ENCODE measurements at regions not wholly inside any gene's neighbourhood (a gene's known extent, or its start where the extent isn't known, plus 50 kb on each side); places are given as distances from the start of the nearest gene placed in this dataset.

DNA sequence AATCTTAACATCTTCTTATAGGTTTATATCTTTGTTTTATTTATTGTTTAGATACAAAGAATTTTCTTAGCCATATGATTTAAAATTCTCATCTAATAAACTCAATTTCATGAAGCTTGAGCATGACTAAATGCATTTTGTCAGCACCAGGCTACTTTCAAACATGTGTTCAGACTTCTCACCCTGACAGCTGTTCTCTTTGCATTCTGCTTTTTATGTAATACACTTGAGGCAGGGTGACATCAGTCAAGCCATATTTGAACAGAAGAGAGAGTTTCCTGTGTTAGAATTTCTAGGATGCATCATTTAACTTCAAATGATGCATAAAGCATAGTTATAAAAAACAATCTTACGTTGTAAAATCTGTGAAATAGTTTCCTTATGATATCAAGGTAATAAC lies 1295.1 kb upstream of the PCDH20 start:
- TF ChIP-seq GATA3 (IDR thresholded peaks at IDR 0.05; ENCODE audit: low read depth, low read length) (no peak), GATA2 (IDR thresholded peaks at IDR 0.05; ENCODE audit: low read depth, low read length) (no peak)
